NCI-H2227 (cell line): ENCODE measurements at regions not wholly inside any gene's neighbourhood (a gene's known extent, or its start where the extent isn't known, plus 50 kb on each side); places are given as distances from the start of the nearest gene placed in this dataset.
A peak's percentile ranks its signal among the peaks of the same experiment; 100 is the strongest.

Source experiments
- DNase-seq: peaks from one replicate; lab custom pipeline; 2025; ENCODE audit not compliant: unreplicated experiment; lab: John Stamatoyannopoulos, UW

DNA sequence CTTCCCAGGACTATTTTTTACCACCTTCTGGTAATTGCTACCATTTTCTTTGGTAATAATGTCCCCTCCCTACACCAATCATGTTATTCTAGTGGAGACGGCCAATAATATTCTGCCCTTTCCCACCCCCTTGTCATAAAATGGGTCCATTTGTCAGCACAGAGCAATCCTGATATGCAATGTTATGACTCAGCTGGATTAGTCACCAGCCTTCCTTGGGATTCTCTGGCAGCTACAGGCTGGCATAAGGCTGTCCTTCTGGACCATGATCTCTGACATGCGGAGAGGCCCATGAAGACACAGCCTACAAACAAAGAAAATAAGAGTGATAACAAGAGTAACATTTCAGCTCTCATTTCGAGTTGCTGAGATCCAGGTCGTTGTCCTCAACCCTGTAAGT, 222.0 kb upstream of the CPNE8 start:
- DNase-seq, result no peak

DNA sequence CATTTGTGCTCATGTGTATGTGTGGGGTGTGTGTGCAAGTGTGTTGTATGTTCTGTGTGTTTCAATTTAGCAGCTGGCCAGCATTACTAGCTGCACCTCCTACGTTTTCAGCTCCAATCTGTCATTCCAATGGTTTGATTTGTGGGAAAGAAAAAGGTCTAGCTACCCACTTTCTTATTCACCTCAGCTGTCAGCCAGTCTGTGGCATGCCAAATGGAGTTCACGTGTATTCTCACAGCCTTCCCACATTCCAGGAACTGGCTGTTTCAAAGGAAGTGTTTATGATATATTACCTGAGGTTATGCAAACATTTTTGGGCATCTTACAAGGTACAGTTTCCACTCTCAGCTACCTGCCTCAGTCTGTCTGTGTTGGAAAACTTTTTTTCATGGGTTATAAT, 220.2 kb upstream of the CPNE8 start:
- no peak for DNase-seq

DNA sequence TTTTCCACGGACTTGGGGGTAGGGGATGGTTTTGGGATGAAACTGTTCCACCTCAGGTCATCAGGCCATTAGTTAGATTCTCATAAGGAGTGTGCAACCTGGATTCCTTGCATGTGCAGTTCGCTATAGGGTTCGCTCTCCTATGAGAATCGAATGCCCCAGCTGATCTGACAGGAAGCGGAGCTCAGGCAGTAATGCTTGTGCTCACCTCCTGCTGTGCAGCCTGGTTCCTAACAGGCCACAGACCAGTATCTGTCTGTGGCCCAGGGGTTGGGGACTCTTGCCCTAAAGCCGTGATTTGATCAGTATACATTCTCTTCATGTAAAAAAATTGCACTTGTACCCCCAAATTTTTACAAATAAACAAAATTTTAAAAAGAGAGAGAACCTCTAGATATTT, 219.4 kb upstream of the CPNE8 start:
- DNase-seq, result no peak

DNA sequence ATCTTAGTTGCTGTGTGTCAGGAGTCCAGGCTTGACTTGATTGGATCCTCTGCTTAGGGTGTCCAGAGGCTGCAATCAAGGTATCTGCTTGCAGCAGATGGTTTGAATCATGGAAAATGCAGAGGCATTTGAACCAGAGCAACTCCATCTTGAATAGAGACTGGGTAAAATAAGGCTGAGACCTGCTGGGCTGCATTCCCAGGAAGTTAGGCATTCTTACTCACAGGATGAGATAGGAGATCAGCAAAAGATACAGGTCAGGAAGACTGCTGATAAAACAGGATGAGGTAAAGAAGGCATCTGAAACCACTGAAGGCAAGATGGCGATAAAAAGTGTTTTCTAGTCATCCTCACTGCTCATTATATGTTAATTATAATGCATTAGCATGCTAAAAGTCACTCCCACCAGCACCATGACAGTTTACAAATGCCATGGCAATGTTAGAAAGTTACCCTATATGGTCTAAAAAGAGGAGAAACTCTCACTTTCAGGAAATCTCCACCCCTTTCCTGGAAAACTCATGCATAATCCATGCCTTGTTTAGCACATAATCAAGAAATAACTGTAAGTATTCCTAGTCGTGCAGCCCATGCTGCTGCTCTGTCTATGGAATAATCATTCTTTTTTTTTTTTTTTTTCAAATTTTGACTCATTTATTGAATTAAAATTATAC, 218.3 kb upstream of the CPNE8 start:
- no peak for DNase-seq

DNA sequence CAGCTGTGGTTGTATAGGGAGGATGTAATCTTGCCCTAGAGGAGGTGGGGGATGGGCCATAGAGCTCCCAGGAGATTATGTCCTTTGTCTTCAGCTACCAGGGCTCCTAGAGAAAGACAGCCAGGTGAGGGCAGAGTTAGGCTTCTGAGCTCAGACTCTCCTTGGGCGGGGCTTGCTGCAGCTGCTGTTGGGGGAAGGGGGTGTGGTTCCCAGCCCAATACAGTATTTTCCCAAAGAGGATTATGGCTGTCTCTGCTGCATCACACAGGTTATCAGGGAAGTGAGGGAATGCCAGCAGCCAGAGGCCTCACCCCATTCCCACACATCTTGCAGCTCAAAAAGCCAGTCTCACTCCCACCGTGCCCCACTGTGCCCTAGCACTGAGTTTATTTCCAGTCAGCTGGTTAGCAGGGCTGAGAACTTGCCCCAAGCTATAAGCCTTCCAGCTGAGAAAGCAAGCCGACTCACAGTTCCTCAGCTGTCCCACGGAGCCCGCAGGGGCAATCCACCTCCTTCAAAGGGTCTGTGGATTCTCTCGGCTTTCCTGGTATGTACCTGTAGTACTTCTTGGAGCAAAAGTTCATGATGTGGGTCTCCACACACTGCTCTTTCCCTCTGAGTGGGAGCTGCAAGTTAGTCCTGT, 217.3 kb upstream of the CPNE8 start:
- DNase-seq, result no peak

DNA sequence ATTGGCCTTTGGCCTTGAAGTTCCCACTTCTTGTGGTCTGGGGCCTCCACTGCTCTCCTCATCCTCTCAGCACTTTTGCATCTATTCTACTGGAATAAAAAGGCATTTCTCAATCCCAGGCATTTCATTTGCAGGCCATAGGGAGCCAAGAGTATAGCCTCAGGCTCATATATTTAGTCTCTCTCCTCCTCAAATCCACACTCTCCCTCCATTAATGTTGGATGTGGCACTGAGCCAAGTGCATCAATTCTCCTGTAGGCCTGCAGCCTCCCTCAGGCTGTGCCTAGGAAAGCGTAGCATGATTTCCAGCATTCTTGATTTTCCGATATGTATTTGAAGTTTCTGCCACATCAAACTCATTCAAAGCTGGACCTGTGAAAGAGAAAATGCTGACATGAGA, 211.5 kb upstream of the CPNE8 start:
- DNase-seq, result no peak

DNA sequence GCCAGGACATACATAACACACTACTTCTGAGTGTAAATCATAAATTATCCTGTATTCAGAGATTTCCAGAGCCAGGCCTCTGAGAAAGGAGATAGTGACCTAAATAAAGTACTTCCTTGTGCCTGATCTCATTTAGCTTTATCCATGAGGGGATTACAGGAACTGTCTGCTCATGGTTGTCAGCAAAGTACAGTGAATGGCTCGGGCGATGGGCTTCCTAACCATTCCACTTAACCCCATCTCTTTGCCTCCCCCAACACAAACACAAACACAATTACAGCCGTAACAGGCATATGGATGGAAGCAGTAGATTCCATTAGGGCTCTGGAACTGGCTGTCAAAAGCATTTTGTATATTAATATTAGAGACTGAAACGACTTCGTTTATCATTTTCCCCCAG, 206.7 kb upstream of the CPNE8 start:
- DNase-seq, result no peak

DNA sequence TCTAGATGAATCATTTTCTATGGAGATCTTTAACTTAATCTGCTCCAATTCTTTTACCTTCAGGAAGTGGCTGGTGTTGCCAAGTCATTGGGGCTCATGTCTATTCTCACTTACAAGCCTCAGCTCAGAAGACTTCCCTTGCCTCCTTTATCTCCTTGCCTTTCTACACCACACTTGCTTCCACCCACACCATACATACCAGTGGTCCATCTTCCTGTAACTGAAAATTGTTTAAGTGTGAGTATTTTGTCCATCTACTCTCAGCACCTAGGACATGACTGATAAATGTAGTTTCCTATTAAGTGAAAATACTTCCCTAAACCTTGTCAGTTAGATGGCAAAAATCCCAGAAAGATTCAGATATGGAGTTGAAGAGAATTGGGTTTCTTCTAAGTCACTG, 199.7 kb upstream of the CPNE8 start:
- no peak for DNase-seq

DNA sequence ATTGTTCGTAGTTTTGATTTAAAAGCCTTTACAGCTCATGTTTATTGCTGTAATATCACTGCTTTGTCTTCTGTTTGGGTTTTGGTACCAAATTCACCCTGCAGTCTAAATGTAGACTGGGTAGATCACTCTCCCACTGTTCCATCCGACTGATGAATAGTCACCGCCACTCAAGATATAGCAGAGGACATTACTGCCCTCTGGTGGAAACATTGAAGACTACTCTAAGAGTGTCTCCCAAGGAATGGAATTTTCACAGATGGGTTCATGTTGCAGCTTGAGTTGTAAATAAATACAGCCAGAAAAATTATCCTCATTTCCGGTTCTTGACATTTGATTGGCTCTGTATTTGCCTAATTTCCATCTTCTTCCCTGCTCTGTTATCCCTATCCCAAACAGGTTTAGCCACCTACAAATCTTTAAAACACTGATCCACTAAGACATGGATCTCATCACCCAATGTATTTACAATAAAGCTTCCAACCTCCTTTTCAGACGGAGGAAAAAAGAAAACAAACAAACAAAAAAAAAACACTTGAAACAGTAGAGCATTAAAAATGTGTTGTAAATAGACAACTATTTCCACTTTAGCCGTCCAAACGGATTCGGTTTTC, 198.3 kb upstream of the CPNE8 start:
- DNase-seq, result peak; percentile 6

DNA sequence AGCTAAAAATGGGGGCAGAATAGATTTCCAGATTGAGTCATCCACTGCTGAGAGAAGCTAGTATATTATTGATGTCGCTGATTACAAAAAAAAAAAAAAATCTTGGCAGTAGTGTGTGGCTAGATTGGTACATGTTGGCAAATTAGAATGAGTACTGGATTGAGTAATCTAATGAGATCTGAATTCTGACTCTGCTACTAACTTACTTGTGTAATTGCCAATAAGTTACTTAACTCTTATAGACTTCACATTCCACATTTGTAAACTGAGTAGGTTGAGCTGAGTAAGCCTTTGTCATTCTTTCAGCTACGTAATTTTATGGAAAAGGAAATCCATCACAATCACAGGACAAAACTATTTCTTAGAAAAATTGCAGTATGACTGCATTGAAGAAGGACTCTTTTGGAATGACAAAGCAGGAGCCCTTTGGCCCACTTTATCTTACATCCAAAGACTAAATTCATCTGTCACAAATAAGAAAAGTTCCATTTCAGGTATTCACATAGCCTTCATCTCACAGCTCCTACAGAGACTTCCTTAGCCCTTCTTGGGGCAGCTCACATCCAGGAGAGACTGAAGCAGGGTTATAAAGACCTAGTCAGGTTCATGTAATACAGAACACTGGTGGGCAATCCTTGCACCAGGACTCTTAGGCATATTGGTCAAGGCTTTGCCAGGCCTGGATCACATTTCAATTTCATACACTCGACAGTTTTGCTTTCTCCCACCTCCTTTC, 197.3 kb upstream of the CPNE8 start:
- DNase-seq, result no peak

DNA sequence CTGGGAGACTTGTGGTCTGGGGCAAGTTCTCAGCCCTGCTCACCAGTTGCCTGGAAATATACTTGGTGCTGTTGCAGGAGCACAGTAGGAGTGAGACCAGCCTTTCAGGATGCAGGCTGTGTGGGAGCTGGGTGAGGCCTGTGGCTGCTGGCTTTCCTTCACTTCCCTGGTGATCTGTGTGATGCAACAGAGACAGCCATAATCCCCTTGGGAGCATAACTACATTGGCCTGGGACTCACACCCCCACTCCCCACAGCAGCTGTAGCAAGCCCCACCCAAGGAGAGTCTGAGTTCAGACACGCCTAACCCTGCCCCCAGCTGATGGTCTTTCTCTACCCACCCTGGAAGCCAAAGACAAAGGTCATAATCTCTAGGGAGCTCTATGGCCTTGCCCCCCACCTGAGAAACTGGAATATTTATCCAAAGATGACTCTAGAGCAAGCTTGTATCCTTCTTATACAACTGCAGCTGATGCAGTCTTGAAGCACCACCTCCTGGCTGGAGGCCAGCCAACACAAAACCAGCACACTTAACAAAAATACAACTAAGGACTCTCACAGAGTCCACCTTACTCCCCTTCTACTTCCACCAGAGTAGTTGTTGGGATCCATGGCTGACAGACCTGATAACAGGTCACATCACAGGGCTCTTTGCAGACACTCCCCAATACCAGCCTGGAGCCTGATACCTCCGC, 190.4 kb upstream of the CPNE8 start:
- DNase-seq, result no peak

DNA sequence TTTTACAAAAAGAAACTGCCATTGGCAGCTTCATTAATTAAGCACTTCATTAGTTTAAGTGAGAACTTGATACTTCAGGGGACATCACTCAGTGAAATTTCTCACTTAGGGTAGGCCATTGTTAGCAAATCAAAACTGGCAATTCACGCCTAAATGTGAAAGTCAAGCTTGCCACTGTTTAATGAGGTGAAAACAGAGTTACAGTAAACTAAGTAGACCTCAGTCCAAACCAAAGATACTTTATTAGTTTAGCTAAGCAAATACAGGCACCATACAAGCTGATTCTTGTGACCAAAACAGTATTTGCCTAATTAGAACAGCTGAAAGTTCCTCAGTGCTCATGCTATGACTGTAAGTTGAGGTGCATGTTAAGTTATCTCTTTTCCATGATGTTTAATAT, 176.5 kb upstream of the CPNE8 start:
- DNase-seq, result no peak

DNA sequence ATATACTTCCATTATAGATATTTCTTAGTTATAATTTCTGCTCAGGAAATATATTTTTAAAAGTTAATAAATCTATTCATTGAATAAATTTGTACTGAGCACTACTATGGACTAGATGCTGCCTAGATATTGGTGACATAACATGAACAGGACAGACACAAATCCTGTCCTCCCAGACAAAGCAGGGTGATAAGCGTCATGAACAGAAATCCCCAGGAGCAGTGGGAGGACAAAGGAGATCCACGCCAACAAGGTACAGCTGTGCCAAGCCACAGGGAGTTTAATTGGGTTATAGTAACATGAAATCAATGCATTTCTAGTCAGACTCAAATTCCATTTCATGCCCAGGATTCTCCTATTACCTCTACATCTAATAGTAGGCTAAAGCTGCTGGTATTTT, 171.8 kb upstream of the CPNE8 start:
- no peak for DNase-seq

DNA sequence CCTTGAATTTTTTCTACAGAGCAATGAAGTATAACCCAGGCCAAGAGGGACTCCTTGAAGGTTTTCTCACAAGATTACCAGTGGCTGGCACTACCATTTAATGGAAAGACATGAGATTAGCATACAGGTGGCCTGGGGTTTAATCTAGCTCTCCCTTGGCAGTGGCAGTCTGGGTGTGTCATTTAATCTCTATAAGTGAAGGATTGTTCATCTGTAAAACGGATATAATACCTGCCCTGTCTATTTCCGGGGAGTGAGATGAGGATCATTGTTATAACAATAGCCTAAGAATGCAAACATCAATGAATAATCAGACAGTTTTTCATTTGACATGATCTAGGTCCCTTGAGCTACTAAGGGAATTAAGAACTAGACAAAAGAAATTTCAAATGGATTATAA, 168.7 kb upstream of the CPNE8 start:
- no peak for DNase-seq

DNA sequence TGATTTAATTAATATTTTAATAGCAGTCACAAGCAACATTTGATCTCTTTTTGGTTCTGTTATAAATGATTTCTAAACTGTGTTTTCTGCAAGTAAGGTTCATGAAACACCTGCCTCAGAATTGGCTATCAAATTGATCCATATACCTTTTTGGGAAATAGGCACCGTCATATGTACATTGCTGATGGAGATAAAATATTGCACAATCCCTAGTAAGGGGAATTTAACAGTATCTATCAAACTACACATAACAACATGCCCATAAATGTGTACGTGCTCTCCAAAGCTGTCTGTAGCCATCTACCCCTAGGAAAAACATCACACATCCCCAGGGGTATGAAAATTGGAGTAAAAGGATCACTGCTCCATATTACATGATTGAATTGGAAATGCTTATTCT, 167.3 kb upstream of the CPNE8 start:
- no peak for DNase-seq

DNA sequence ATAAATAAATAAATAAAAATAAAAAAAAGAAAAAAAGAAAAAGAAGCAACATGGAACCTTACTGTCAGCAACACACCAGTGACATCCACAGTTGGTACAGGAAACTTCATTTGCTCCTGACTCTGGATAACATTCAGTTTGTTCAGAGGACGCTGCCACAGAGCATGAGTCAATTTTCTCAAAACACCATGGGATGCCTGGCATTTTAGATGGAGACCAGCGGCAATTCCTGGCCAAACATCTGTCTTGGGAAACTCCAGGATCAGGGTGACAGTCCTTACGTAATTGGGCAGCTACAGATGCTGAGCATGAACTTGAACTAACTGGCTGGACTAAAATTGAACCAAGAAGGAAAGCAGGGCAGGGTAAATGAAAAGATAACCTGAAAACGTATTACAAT, 166.2 kb upstream of the CPNE8 start:
- no peak for DNase-seq

DNA sequence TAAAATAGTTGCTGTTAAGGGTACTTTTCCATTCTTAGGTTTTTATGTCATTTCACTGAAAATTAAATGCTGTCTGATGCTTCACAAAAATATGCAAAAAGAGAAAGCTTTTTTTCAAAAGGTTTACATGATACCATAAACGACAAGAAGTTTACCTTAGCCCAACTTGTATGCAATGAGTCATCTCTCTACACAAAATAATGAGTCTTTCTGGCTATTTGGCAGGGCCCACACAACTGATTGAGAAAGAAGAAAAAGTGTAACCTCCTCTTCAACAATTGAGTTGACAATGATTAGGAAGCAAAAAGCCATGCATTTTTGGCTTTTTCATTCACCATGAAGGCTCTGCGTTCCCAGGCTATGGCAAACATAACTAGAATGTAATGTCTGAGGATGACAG, 165.4 kb upstream of the CPNE8 start:
- no peak for DNase-seq

DNA sequence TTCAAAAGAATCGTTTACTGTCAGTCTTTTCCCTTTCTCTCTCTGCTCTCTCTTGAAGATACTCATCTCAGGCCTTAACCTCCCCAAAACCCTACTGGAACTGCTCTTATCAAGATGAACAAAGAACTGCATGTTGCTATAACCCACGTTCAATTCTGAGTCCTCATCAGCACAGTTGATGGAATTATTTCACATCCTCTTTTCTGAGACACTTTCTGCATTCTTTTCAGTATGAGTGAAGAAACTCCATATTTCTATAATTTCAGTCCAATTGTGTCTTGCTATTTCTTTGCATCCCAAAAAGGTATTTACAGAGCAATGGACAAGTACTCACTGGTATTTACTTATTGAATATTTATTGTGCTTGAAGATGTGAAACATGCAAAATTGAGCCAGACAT, 160.1 kb upstream of the CPNE8 start:
- DNase-seq, result no peak

DNA sequence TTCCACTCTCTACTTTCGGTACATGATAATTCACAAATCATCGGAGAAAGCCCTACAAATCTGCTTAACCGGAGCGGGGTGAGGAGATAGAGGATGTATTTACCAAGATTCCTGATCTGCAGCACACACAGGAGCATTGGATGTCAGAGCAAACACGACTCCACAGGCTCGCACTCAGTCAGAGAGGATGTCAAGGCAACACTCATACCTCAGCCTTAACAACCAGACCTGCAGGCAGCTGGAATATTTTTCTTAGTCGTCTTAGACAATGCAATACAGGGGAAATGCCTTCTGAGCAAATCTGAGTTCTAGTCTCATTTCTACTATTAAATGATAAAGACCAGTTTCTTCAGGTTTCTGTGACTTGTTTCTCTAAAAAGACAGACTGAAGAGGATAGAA, 159.3 kb upstream of the CPNE8 start:
- DNase-seq, result no peak

DNA sequence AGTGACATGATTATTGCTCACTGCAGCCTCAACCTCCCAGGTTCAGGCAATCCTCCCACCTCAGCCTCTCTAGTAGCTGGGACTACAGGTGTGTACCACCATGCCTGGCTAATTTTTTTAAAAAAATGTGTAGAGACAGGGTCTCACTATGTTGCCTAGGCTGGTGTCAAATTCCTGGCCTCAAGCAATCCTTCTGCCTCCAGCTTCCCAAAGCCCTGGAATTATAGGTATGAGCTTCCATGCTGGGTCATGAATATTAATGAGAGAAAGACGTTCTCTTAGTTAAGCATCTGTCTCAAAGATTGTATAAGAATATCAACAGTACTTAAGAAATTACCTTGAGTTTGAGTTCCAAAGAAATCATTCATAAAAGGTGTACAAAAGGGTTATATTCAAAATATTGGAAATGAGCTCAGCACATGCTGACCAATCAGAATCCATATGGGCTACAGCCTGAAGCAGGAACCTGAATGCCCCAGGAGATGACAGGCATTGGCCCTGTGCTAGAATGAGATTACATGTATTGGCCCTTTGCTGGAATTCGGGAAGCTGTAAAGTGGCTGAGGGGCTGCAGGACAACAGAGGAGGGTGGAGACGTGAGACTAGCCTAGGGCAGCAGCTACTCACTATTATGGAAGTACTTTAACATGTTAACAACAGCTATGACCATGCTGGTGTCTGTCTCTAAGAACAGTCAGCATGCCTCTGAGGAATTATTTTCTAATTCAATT, 157.0 kb upstream of the CPNE8 start:
- no peak for DNase-seq

DNA sequence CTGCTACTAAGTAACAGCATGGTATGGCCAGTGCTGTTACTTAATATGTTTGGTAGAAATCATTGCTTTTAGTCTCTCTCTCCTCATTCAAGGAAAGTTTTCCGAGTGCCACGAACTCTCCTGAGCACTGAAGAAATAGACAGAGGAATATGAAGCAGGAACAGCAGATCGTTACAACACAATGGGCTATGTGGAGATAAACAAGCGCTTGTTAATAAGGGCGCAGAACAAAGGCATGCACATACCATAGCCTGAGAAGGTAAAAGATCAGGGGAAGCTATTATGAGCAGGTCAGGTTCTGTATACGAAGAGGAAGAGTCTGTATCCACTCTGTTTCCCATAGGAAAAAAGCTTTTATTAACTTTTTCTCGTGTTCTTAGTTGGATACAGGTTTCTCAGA, 156.2 kb upstream of the CPNE8 start:
- DNase-seq, result no peak
